Vagina (tissue), 2 donors: ENCODE measurements at regions not wholly inside any gene's neighbourhood (a gene's known extent, or its start where the extent isn't known, plus 50 kb on each side); places are given as distances from the start of the nearest gene placed in this dataset.

Experiments
- CTCF ChIP-seq, 3 experiments: fragments of 450-650 bp in 2 of 3; fragments of 200-600 bp in 1 of 3; sonication (generic) in 1 of 3; IDR thresholded peaks; one replicate each; pipeline ENCODE4 v1.5.1; 2017 to 2019; ENCODE audit warnings: antibody characterized with exemption in 3 of 3, mild to moderate bottlenecking in 2 of 3, moderate library complexity in 2 of 3
- POLR2A ChIP-seq, 2 donors: fragments of 450-650 bp; IDR thresholded peaks; one replicate each; pipeline ENCODE4 v1.6.1; 2017; ENCODE audit warnings: antibody characterized with exemption in 2 of 2, mild to moderate bottlenecking in 2 of 2, moderate library complexity in 2 of 2

- TF ChIP-seq CTCF (IDR thresholded peaks at IDR 0.05) (no peak), POLR2A (IDR thresholded peaks at IDR 0.05) (no peak)
Measured at GRCh38 chr5:125315306-125315705, 568.9 kb upstream of the ZNF608 start.
